HL-60 (cell line): ENCODE measurements at regions not wholly inside any gene's neighbourhood (a gene's known extent, or its start where the extent isn't known, plus 50 kb on each side); places are given as distances from the start of the nearest gene placed in this dataset.

Source experiments
- DNase-seq, 2 experiments: peaks; one replicate each; pipeline ENCODE4 v3.0.0-alpha.2; 2010 to 2020; ENCODE audit warnings: low read depth in 1 of 2, low spot score in 1 of 2
- H3K27ac ChIP-seq: fragments of 250-450 bp; sonication (Bioruptor Pico); replicated peaks from 2 replicates; pipeline ENCODE4 v1.5.1; 2020; ENCODE audit warnings: mild to moderate bottlenecking, moderate library complexity
- H3K27me3 ChIP-seq: fragments of 250-450 bp; sonication (Bioruptor Pico); 2 replicates; pipeline ENCODE4 v1.5.1; 2021; ENCODE audit warnings: mild to moderate bottlenecking, moderate library complexity; ENCODE audit not compliant: insufficient read depth, poor library complexity, severe bottlenecking
- H3K4me3 ChIP-seq: replicated peaks from 2 replicates; pipeline ENCODE4 v1.5.1; 2011; ENCODE audit warnings: mild to moderate bottlenecking, control low read depth, low read length; ENCODE audit not compliant: insufficient read depth
- GABPA ChIP-seq: IDR thresholded peaks from 2 replicates; pipeline ENCODE4 v1.6.1; 2012; ENCODE audit warnings: low read depth
- POLR2AphosphoS5 ChIP-seq: IDR thresholded peaks from 2 replicates; pipeline ENCODE4 v1.6.1; 2012; ENCODE audit warnings: low read depth
- REST ChIP-seq: IDR thresholded peaks from 2 replicates; pipeline ENCODE4 v1.6.1; 2012; ENCODE audit warnings: low read depth; ENCODE audit not compliant: insufficient replicate concordance
- SPI1 ChIP-seq: IDR thresholded peaks from 2 replicates; pipeline ENCODE4 v1.6.1; 2012; ENCODE audit warnings: low read depth, mild to moderate bottlenecking, borderline replicate concordance
- TF ChIP-seq, protein P1 (sequence below): IDR thresholded peaks from one replicate; pipeline ENCODE4 v1.5.1; 2011; ENCODE audit warnings: low read length, control low read depth, inconsistent platforms; ENCODE audit not compliant: insufficient read depth

GRCh38 chr6:19664878-19665612 lies 172.1 kb upstream of the ID4 start:
- no peak for TF ChIP-seq POLR2AphosphoS5
- TF ChIP-seq, protein P1, sequence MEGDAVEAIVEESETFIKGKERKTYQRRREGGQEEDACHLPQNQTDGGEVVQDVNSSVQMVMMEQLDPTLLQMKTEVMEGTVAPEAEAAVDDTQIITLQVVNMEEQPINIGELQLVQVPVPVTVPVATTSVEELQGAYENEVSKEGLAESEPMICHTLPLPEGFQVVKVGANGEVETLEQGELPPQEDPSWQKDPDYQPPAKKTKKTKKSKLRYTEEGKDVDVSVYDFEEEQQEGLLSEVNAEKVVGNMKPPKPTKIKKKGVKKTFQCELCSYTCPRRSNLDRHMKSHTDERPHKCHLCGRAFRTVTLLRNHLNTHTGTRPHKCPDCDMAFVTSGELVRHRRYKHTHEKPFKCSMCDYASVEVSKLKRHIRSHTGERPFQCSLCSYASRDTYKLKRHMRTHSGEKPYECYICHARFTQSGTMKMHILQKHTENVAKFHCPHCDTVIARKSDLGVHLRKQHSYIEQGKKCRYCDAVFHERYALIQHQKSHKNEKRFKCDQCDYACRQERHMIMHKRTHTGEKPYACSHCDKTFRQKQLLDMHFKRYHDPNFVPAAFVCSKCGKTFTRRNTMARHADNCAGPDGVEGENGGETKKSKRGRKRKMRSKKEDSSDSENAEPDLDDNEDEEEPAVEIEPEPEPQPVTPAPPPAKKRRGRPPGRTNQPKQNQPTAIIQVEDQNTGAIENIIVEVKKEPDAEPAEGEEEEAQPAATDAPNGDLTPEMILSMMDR: no peak
- TF ChIP-seq SPI1: no peak
- no peak for TF ChIP-seq REST
- TF ChIP-seq GABPA: no peak
- H3K27me3 ChIP-seq: no peaks in the 10 kb centered on the region
- H3K27ac ChIP-seq: no peak overlapping the region
- no peak for DNase-seq
- no peak overlapping the region for H3K4me3 ChIP-seq

- Histone ChIP-seq H3K27me3 (no peaks in the 10 kb centered on the region), H3K27ac (no peak overlapping the region), H3K4me3 (no peak overlapping the region)
- no peak for DNase-seq
- TF ChIP-seq POLR2AphosphoS5 (no peak), GABPA (no peak), SPI1 (no peak), REST (no peak)
- TF ChIP-seq, protein P1: no peak
Observed at GRCh38 chr6:19665613-19665909, 171.6 kb upstream of the ID4 start.

DNA sequence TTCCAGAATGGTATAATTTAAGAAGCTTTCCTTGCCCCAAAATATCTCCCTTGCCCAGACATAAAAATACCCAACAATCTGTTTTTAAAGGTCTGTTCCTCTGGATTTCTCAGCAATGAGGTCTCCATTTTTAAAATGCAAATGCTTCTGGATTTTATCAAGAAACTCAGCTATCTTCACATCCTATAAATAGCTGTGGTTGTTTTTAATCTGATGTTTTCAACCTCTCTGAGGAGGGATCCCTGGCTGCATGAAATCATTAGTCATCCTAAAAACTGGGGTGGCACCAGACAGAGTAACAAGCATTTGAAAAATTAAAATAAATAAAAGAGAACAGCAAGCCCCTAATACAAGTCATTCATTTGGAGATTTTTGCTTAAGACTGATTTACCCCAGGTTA lies 168.5 kb upstream of the ID4 start:
- no peak overlapping the region for H3K4me3 ChIP-seq
- no peak for TF ChIP-seq GABPA
- TF ChIP-seq SPI1: no peak
- TF ChIP-seq POLR2AphosphoS5: no peak
- TF ChIP-seq REST: no peak
- TF ChIP-seq, protein P1: no peak
- no peaks in the 10 kb centered on the region for H3K27me3 ChIP-seq
- H3K27ac ChIP-seq: no peak overlapping the region
- DNase-seq: no peak
